ENCODE measurements at regions not wholly inside any gene's neighbourhood (a gene's known extent, or its start where the extent isn't known, plus 50 kb on each side); places are given as distances from the start of the nearest gene placed in this dataset.

DNA sequence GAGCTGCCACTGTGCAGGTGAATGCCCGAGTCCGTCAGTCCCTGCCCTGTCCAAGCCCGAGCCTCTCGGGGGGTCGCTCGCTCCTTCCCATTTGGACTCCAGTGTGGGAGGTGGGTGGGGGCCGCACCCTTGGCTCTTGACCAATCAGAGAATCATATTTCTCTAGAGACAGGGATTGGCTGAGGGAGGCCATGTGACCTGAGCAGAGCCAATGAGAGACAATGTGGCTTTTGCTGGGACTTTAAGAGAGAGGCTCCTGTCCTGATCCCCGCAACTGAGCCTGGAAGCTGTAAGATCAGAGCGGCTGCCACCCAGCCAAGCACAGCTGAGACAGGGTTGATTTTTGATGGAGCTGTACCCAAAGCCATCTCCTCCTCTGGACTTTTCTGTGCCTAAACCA is 199.3 kb downstream of the TFAP2C start:
- Histone ChIP-seq H3K9me3 (no peaks in the 10 kb centered on the region), H3K36me3 (no peaks in the 10 kb centered on the region), H3K27me3 (no peaks in the 10 kb centered on the region), H3K4me3 (no peak overlapping the region), H3K4me1 (ENCODE audit: insufficient read depth) (no peaks in the 10 kb centered on the region), H3K27ac (no peak overlapping the region)
- no peak for DNase-seq
- TF ChIP-seq EP300 (IDR thresholded peaks at IDR 0.05) = no peak
- TF ChIP-seq, protein P1, sequence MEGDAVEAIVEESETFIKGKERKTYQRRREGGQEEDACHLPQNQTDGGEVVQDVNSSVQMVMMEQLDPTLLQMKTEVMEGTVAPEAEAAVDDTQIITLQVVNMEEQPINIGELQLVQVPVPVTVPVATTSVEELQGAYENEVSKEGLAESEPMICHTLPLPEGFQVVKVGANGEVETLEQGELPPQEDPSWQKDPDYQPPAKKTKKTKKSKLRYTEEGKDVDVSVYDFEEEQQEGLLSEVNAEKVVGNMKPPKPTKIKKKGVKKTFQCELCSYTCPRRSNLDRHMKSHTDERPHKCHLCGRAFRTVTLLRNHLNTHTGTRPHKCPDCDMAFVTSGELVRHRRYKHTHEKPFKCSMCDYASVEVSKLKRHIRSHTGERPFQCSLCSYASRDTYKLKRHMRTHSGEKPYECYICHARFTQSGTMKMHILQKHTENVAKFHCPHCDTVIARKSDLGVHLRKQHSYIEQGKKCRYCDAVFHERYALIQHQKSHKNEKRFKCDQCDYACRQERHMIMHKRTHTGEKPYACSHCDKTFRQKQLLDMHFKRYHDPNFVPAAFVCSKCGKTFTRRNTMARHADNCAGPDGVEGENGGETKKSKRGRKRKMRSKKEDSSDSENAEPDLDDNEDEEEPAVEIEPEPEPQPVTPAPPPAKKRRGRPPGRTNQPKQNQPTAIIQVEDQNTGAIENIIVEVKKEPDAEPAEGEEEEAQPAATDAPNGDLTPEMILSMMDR (IDR thresholded peaks at IDR 0.05) = no peak
- TF ChIP-seq POLR2A (IDR thresholded peaks at IDR 0.05) = no peak
- WGBS, 3 donors = 87 to 96% (median 88%) methylated on average over 9 of the region's 9 CpGs
- intact Hi-C loops (cut with DNase I) = no loop called here

DNA sequence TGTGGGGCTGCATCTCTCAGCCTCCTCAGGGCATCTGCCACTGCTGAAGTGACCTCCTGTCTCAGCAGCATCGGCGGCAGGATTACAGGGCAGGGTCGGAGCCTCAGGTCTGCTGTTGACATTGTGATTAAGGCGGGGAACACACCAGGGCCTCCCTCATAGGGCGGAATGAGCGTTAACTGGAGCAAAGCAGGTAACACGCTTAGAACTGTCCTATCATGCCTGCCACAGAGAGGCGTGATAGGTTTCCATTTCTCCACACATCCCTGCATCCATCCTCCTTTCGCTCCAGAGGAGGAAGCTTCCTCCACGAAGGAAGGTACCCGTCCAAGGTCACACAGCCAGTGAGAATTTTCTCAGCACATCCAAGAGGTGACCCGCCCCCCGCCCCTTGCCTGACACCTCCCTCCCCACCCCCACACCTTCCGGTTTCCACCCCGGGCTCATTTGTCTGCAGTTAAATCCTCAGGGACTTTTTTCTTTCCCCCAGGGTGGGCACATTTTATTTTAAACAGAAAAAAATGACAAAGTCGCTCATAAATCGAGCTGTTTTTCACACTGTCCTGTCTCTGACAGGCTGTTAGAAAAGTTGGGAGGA is 200.8 kb downstream of the TFAP2C start:
- no peaks in the 10 kb centered on the region for H3K36me3 ChIP-seq
- WGBS, 3 donors = 15 to 22% (median 17%) methylated on average over 17 of the region's 17 CpGs
- TF ChIP-seq POLR2A (IDR thresholded peaks at IDR 0.05) (no peak), EP300 (IDR thresholded peaks at IDR 0.05) (no peak)
- DNase-seq = no peak
- no peak overlapping the region for H3K27ac ChIP-seq
- H3K27me3 ChIP-seq = no peaks in the 10 kb centered on the region
- H3K9me3 ChIP-seq = no peaks in the 10 kb centered on the region
- no peaks in the 10 kb centered on the region for H3K4me1 ChIP-seq (ENCODE audit: insufficient read depth)
- intact Hi-C loops (cut with DNase I) = no loop called here
- H3K4me3 ChIP-seq = no peak overlapping the region

DNA sequence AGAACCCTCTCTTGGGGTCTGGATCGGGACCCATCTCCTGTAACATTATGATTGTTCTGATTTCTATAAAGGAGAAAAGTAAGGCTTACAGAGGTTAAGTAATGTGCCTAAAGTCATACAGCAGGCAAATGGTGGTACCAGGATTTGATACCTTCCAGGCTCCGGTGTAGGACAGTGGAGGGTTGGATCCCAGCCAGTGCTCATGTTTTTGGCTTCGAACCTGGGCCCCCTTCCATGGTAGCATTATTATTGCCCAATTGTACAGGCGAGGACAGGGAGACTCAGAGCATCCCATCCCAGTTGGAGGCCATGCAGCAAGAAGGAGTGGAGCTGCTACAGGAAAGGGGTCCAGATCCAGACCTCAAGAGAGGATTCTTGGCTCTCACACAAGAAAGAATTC is 202.7 kb downstream of the TFAP2C start:
- Histone ChIP-seq H3K27ac (no peak overlapping the region), H3K27me3 (no peaks in the 10 kb centered on the region), H3K4me3 (no peak overlapping the region), H3K9me3 (no peaks in the 10 kb centered on the region), H3K36me3 (no peaks in the 10 kb centered on the region), H3K4me1 (ENCODE audit: insufficient read depth) (no peaks in the 10 kb centered on the region)
- no peak for DNase-seq
- TF ChIP-seq, protein P1 (IDR thresholded peaks at IDR 0.05) = no peak
- TF ChIP-seq POLR2A (IDR thresholded peaks at IDR 0.05) (no peak), EP300 (IDR thresholded peaks at IDR 0.05) (no peak)
- intact Hi-C loops (cut with DNase I) = no loop called here
- WGBS, 3 donors = 58 to 78% (median 76%) methylated on average over 4 of the region's 4 CpGs

DNA sequence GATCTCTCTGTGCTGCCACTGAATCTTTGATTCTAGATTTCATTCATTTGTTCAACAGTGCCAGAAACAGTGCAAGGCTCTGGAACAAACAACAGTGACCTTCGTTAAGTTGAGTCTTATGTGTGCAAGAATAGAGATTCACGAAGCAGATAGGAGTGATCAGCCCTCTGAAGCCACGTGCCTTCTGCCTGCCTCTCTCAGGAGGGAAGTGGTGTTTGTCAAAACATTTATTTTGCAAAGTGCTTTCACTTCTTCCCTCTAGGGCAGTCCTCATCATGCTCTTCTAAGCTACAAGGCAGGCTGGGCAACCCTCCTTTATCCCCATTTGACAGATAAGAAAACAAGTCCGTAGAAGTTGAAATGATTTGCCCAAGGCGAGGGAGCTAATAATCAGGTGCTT is 204.3 kb downstream of the TFAP2C start:
- no peak for DNase-seq
- TF ChIP-seq, protein P1 (IDR thresholded peaks at IDR 0.05) = no peak
- TF ChIP-seq POLR2A (IDR thresholded peaks at IDR 0.05) (no peak), EP300 (IDR thresholded peaks at IDR 0.05) (no peak)
- 52 to 72% (median 65%) methylated on average over 5 of the region's 5 CpGs for WGBS, 3 donors
- H3K27ac ChIP-seq = no peak overlapping the region
- intact Hi-C loops (cut with DNase I) = no loop called here
- H3K9me3 ChIP-seq = no peaks in the 10 kb centered on the region
- H3K27me3 ChIP-seq = no peaks in the 10 kb centered on the region
- no peaks in the 10 kb centered on the region for H3K36me3 ChIP-seq
- H3K4me1 ChIP-seq (ENCODE audit: insufficient read depth) = no peaks in the 10 kb centered on the region
- H3K4me3 ChIP-seq = no peak overlapping the region

DNA sequence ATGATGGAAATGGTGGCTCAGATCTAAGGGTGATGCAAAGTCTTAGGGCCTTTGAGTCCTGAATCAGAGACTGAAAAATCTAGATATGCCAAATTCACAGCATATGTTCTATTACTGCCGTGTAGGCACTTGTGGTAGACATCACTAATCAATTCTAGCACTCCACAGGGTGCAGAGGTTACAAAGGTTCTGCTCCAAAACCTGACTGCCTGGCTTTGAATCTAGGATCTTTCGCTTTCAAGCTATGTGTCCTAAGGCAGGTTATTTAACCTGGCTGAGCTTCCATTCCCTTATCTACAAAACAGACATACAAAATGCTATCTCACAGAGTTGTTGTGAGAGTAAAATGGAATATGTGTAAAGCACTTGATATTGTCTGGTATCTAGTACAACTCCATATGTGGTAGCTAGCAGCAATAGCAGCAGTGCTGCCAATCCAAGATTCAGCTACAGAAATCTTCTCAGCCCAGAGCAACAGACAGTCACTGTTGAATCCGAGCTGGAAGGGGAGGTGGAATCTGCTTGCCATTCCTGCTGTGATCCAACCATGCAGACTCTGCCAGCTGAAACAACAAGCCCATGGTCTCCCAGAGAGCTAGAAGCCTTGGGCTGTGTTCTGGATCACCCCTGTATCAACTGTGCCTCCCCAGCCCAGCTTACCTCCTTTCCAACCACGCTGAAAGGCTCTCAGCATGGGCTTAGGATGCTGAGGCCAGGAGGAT is 206.9 kb downstream of the TFAP2C start:
- intact Hi-C loops (cut with DNase I) = no loop called here
- no peaks in the 10 kb centered on the region for H3K9me3 ChIP-seq
- H3K4me1 ChIP-seq (ENCODE audit: insufficient read depth) = no peaks in the 10 kb centered on the region
- H3K4me3 ChIP-seq = no peak overlapping the region
- no peaks in the 10 kb centered on the region for H3K27me3 ChIP-seq
- TF ChIP-seq POLR2A (IDR thresholded peaks at IDR 0.05) = no peak
- no peak for TF ChIP-seq EP300 (IDR thresholded peaks at IDR 0.05)
- TF ChIP-seq, protein P1 (IDR thresholded peaks at IDR 0.05) = no peak
- no peaks in the 10 kb centered on the region for H3K36me3 ChIP-seq
- WGBS, 3 donors = 47 to 70% (median 49%) methylated on average over 4 of the region's 4 CpGs
- no peak for DNase-seq
- H3K27ac ChIP-seq = no peak overlapping the region
